ENCODE measurements at regions not wholly inside any gene's neighbourhood (a gene's known extent, or its start where the extent isn't known, plus 50 kb on each side); places are given as distances from the start of the nearest gene placed in this dataset.

DNA sequence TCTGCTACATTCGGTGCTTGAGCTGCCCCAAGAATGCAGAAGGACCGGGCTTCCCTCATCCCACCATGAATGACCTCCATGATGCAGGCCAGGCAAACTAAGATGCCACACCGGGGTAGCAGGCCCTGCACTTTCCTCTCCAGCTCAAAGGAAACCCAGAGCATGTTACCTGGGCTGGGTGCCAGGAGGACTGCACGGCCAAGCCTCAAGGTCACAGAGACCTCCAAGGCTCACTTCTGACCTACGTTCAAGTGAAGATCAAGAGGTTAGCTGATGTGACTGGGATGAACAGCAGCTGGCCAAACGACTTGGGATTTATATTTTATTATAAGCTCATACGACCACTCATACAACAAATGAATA, 501.8 kb downstream of the CD83 start:
- 13% methylated on average over 7 of the region's 7 CpGs for WGBS (ENCODE audit: low lambda C conversion rate)

DNA sequence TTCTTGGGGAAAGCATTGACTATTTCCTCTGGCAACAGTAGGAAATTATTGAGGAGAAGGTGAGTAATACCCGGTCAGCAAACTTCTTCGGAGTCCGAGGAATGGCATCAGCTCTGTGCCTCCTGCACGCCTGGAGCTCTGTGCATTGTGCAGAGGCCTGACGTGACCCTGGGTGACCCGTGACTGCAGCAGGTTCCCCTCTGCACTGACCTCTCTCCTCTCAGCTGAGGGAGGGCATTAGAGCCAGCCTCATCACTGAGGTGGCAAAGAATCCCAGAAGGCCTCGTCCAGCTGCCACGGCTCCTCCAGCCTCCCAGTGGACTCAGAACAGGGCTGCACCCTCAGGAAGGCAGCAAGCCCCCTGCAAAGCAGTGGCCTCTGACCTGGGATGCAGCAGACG, 502.9 kb downstream of the CD83 start:
- peaks cover 0 to 4% of the 10 kb centered on the region in 2 experiments; a peak in 1 of 5 replicates for H3K27me3 ChIP-seq (ENCODE audit: control insufficient read depth in 1 of 2, insufficient read depth in 2 of 2, low read length in 2 of 2)
- no peak overlapping the region for H2AFZ ChIP-seq (ENCODE audit: low read length)
- in situ Hi-C loops (cut with HindIII; ENCODE audit: extremely low pct_ligation_motif_present, low pct_unique_long_range_greater_than_20kb): no loop called here
- H4K20me1 ChIP-seq (ENCODE audit: insufficient read depth, low read length): no peaks in the 10 kb centered on the region
- H3K4me3 ChIP-seq (replicated peaks in 1 of 3; ENCODE audit: insufficient read depth in 1 of 3, low read depth in 2 of 3, low read length in 3 of 3): no peak overlapping the region
- DNase-seq (ENCODE audit: low spot score): peak; percentile 43
- no TSS peak for BruUV-seq (replicated peaks)
- peaks cover 38% of the 10 kb centered on the region for H3K4me1 ChIP-seq (ENCODE audit: insufficient read depth, low read length)
- H3K9me3 ChIP-seq (ENCODE audit: low read length): peaks cover 9% of the 10 kb centered on the region; the same call in 1 of the 2 replicates
- no peaks in the 10 kb centered on the region for H3K36me3 ChIP-seq (replicated peaks in 1 of 2; ENCODE audit: control insufficient read depth in 1 of 2, insufficient read depth in 2 of 2, low read length in 2 of 2)
- no peak overlapping the region for H3K27ac ChIP-seq (ENCODE audit: extremely low read length, insufficient read depth, low read length)
- no peak for FAIRE-seq
- H3K9ac ChIP-seq (ENCODE audit: insufficient read depth, low read depth, low read length): no peak overlapping the region
- CTCF ChIA-PET (ENCODE audit: low intra/inter-chr PET ratio, low total read pairs): no interaction called here
- intact Hi-C loops (cut with micrococcal nuclease; ENCODE audit: unreplicated experiment): no loop called here
- POLR2A ChIA-PET: no interaction called here
- peak; percentile 73 for ATAC-seq
- peak overlapping the region; percentile 13; the same call in 1 of the 2 replicates for H3K4me2 ChIP-seq (ENCODE audit: low read depth, low read length)
- H3K79me2 ChIP-seq (ENCODE audit: insufficient read depth, low read length): no peaks in the 10 kb centered on the region
- 1% methylated on average over 7 of the region's 9 CpGs for WGBS (ENCODE audit: low lambda C conversion rate)
- TF ChIP-seq MAF1 (CRISPR knock-in tag; IDR thresholded peaks at IDR 0.05; ENCODE audit: borderline replicate concordance) (no peak), ZNF775 (CRISPR knock-in tag; IDR thresholded peaks at IDR 0.05; ENCODE audit: borderline replicate concordance) (no peak), NRL (CRISPR knock-in tag; IDR thresholded peaks at IDR 0.05; ENCODE audit: borderline replicate concordance) (0 out of 2 replicates have a peak, but pooled peaks have one; percentile 33), ZNF768 (CRISPR knock-in tag; IDR thresholded peaks at IDR 0.05) (peak; percentile 19; the same call in 1 of the 2 replicates), MBNL3 (CRISPR knock-in tag; conservative IDR thresholded peaks at IDR 0.05) (no peak)
- TF ChIP-seq, protein P1, sequence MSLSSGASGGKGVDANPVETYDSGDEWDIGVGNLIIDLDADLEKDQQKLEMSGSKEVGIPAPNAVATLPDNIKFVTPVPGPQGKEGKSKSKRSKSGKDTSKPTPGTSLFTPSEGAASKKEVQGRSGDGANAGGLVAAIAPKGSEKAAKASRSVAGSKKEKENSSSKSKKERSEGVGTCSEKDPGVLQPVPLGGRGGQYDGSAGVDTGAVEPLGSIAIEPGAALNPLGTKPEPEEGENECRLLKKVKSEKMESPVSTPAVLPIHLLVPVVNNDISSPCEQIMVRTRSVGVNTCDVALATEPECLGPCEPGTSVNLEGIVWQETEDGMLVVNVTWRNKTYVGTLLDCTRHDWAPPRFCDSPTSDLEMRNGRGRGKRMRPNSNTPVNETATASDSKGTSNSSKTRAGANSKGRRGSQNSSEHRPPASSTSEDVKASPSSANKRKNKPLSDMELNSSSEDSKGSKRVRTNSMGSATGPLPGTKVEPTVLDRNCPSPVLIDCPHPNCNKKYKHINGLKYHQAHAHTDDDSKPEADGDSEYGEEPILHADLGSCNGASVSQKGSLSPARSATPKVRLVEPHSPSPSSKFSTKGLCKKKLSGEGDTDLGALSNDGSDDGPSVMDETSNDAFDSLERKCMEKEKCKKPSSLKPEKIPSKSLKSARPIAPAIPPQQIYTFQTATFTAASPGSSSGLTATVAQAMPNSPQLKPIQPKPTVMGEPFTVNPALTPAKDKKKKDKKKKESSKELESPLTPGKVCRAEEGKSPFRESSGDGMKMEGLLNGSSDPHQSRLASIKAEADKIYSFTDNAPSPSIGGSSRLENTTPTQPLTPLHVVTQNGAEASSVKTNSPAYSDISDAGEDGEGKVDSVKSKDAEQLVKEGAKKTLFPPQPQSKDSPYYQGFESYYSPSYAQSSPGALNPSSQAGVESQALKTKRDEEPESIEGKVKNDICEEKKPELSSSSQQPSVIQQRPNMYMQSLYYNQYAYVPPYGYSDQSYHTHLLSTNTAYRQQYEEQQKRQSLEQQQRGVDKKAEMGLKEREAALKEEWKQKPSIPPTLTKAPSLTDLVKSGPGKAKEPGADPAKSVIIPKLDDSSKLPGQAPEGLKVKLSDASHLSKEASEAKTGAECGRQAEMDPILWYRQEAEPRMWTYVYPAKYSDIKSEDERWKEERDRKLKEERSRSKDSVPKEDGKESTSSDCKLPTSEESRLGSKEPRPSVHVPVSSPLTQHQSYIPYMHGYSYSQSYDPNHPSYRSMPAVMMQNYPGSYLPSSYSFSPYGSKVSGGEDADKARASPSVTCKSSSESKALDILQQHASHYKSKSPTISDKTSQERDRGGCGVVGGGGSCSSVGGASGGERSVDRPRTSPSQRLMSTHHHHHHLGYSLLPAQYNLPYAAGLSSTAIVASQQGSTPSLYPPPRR (CRISPR knock-in tag; IDR thresholded peaks at IDR 0.05; ENCODE audit: borderline replicate concordance): no peak
- TF ChIP-seq, protein P2, sequence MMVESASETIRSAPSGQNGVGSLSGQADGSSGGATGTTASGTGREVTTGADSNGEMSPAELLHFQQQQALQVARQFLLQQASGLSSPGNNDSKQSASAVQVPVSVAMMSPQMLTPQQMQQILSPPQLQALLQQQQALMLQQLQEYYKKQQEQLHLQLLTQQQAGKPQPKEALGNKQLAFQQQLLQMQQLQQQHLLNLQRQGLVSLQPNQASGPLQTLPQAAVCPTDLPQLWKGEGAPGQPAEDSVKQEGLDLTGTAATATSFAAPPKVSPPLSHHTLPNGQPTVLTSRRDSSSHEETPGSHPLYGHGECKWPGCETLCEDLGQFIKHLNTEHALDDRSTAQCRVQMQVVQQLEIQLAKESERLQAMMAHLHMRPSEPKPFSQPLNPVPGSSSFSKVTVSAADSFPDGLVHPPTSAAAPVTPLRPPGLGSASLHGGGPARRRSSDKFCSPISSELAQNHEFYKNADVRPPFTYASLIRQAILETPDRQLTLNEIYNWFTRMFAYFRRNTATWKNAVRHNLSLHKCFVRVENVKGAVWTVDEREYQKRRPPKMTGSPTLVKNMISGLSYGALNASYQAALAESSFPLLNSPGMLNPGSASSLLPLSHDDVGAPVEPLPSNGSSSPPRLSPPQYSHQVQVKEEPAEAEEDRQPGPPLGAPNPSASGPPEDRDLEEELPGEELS (CRISPR knock-in tag; IDR thresholded peaks at IDR 0.05): no peak

More for the DNA sequence above, 501.8 kb downstream of the CD83 start:
- H3K4me3 ChIP-seq (replicated peaks in 1 of 3; ENCODE audit: insufficient read depth in 1 of 3, low read depth in 2 of 3, low read length in 3 of 3): no peak overlapping the region
- H3K4me1 ChIP-seq (ENCODE audit: insufficient read depth, low read length): peaks cover 38% of the 10 kb centered on the region
- in situ Hi-C loops (cut with HindIII; ENCODE audit: extremely low pct_ligation_motif_present, low pct_unique_long_range_greater_than_20kb): no loop called here
- H3K27ac ChIP-seq (ENCODE audit: extremely low read length, insufficient read depth, low read length): no peak overlapping the region
- DNase-seq (ENCODE audit: low spot score): no peak
- H3K4me2 ChIP-seq (ENCODE audit: low read depth, low read length): no peak overlapping the region
- intact Hi-C loops (cut with micrococcal nuclease; ENCODE audit: unreplicated experiment): no loop called here
- no peaks in the 10 kb centered on the region for H3K36me3 ChIP-seq (replicated peaks in 1 of 2; ENCODE audit: control insufficient read depth in 1 of 2, insufficient read depth in 2 of 2, low read length in 2 of 2)
- no peak for TF ChIP-seq ZSCAN25 (CRISPR knock-in tag; IDR thresholded peaks at IDR 0.05)
- TF ChIP-seq ZSCAN21 (CRISPR knock-in tag; IDR thresholded peaks at IDR 0.05; ENCODE audit: borderline replicate concordance): no peak
- TF ChIP-seq SCMH1 (CRISPR knock-in tag; IDR thresholded peaks at IDR 0.05; ENCODE audit: borderline replicate concordance): no peak
- TF ChIP-seq MED1 (CRISPR knock-in tag; IDR thresholded peaks at IDR 0.05): no peak
- peaks cover 10% of the 10 kb centered on the region; the same call in 1 of the 2 replicates for H3K9me3 ChIP-seq (ENCODE audit: low read length)
- H2AFZ ChIP-seq (ENCODE audit: low read length): no peak overlapping the region
- H3K27me3 ChIP-seq (ENCODE audit: control insufficient read depth in 1 of 2, insufficient read depth in 2 of 2, low read length in 2 of 2): peaks cover 0 to 4% of the 10 kb centered on the region in 2 experiments; a peak in 1 of 5 replicates
- FAIRE-seq: no peak
- no peaks in the 10 kb centered on the region for H3K79me2 ChIP-seq (ENCODE audit: insufficient read depth, low read length)
- ChIA-PET POLR2A (no interaction called here), CTCF (ENCODE audit: low intra/inter-chr PET ratio, low total read pairs) (no interaction called here)
- H4K20me1 ChIP-seq (ENCODE audit: insufficient read depth, low read length): no peaks in the 10 kb centered on the region
- H3K9ac ChIP-seq (ENCODE audit: insufficient read depth, low read depth, low read length): no peak overlapping the region
- BruUV-seq (replicated peaks): no TSS peak
- ATAC-seq: no peak

Measured in HepG2 (cell line).